Renal cortex interstitium (tissue), 11 donors: ENCODE measurements at regions not wholly inside any gene's neighbourhood (a gene's known extent, or its start where the extent isn't known, plus 50 kb on each side); places are given as distances from the start of the nearest gene placed in this dataset.

Experiments used
- DNase-seq, 11 donors: peaks; one replicate each; pipeline ENCODE4 v3.0.0-alpha.2; 2013; ENCODE audit warnings: low read depth in 9 of 11, low spot score in 4 of 11; ENCODE audit errors: extremely low read depth in 1 of 11

GRCh38 chr6:113076116-113076515 lies 729.0 kb downstream of the RFPL4B start:
- no peak for DNase-seq

DNA sequence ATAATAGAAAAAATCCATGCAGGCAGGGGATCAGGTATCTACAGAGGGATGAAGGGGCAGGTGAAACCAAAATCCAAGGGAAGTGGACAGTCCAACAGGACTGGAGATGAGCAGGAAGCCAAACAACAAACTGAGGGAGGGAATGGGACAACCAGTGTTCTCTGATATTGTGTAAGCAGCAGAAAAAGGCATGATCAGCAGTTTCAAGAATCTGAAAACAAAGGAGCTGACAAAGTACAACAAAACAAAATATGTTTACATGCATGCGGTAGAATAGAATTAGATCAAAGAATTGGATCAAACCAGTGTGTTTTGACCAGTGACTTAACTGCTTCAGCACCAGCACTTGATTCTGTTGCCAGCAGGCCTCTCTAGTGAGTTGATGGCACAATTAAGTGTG lies 729.7 kb downstream of the RFPL4B start:
- no peak for DNase-seq

DNA sequence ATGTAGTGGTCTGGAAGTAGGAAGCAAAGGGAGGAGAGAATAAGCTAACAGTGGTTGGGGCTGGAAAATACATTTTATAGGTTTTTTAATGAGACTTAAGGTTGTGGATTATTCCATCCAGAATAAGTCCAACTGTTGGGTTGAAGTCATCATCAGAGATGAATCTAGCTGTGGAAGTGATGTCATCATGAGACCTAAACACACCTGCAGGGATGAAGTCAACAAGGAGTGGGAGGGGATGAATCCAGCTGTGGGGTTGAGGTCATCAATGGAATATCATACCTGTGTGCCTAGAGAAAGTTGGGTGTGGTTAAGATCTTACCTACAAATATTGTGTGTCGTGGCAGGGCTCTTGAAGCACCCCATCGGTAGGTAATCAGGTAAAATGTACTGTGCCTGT lies 730.7 kb downstream of the RFPL4B start:
- no peak for DNase-seq

DNA sequence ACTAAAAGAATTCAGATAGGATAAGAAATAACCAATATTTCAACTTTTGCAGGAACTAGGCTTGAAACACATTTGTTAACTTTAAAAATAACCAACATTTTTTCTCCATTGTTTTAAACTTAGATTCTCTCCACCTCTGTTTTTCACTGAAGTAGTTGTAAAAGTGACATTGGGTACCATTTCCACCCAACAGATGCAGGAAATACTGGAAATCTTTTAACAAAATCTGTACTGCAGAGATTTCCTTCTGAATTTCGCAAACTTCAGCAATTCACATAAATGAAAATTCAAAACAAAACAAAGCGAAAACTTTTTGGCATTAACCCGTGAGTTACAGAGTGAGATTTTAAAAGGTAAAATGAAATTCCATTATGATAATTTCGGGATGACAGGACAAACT lies 731.7 kb downstream of the RFPL4B start:
- no peak for DNase-seq

GRCh38 chr6:113082745-113083144 lies 735.6 kb downstream of the RFPL4B start:
- peak in 3 of 11 donors; percentile 11 to 43 (median 35) for DNase-seq

DNA sequence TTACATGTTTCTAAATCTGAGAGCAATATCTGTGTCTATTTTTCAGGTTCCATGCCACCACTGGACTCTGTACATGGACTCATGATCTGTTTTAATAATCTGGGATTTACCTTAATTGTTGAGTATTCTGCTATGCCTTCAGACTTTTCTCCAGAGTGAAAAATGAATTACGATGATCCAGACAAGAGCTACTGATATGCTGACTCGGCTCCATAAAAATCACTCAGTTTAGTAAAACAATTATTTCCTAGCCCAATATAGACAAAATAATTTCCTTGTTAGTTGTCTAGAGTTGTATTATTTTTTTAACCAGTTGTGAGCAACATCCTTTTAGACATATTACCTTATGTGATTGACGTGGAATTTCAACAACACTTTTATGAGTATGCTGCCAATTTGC lies 736.8 kb downstream of the RFPL4B start:
- DNase-seq: no peak

GRCh38 chr6:113089056-113089455 lies 741.9 kb downstream of the RFPL4B start:
- DNase-seq: no peak

- DNase-seq: no peak
Measured at GRCh38 chr6:113092795-113093194, 745.7 kb downstream of the RFPL4B start.

DNA sequence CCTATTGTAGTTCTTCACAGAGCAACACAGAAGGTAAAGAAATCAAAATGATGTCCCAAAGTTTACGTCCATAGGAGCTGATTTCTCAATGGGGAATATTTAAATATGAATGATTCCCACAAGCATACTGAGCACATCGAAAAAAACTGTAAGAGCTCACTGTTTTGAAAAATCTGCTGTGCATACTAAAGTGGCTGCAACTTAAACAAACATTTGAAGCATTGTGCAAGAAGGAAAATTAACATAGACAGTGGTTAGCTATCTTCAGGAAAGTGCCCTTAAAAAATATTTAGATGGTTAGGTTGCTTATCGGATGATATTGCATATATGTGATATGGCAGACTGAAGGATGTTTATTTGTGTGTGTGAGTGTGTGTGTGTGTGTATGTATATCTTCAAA lies 747.6 kb downstream of the RFPL4B start:
- DNase-seq: no peak

DNA sequence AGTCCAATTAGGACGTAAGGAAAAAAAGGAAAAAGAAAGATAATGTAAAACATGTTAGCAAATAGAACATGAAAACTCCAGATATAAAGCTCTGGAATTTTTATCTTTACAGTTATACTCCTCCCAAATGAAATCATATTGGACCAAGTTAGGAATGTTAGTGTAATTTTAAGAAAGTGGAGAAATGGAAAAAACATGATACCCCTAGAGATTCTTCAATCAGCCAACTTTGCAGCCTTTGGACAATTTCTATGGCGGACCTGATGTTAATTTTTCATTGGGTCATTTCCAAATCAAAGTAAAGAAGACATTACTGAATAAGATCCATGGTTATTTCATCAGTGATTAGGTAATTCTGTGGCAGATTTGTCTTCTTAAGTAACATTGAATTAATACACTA lies 748.7 kb downstream of the RFPL4B start:
- no peak for DNase-seq

DNA sequence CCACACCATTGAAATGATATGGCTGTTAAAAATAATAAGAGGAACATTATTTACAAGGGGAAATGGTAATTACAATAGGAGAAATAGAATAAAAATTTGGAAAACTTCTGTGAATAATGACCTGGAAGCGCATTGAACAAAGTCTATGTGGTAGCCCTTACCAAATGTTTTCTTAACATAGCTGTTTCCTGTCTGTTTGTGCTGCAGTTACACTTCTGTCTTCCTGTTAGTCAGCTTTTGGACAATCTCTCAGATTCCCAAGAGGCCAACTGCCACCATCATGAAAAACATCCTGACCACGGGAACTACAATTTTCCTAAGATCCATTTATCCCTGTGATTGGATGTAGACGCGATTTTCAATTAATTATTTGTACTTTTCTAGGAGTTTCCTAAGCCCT lies 754.4 kb upstream of the MARCKS start:
- DNase-seq: no peak

DNA sequence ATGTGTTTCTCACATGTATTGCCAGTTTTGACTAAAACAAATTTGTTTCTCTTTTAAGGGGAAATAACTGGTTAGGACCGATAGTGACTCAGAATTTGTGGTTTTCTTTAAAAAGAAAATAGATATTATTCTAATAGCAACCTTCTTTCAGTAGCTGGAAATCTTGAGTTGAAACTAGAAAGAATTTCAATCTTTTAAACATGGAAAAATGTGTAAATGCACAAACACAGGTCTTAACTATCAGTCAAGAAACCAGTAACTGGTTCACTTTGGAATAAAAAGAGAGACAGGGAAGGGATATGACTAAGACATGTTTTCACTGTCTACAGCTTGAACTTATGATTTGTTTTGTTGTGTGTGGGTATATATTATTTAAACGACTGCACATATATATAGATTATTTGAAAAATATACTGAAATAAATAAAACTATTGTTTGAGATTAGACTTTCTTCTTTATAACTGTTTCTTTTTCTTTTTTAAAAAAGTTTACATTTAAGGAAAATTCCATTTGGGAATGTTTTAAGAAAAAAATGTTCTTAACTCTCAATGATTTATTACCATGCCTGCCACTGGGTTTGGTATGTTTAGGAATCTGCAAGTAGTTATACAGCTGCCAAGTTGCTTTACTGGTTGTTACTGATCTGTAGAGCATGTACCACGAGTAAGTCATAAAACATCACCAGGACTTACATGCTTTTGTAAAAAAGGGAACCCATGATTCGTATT lies 753.3 kb upstream of the MARCKS start:
- DNase-seq: peak in 1 of 11 donors; percentile 45

- no peak for DNase-seq
Measured at GRCh38 chr6:113104541-113104940, 752.6 kb upstream of the MARCKS start.

DNA sequence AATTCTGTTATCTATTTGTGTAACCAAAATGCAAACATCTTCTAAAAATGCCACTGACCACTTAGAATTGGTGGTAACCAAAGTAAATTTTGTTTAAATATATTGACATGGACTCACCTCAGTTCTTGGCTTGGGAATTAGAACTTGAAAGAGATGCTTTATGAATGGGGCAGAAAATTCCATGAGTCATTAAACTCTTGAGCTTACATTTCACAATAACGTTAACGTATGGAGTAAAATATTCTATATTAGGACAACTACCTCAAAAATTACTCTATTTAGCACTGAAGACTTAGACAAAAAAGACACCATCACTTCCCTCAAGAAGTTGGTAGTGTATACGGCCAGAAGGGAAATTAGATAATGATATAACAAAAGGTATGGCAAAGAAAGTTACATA lies 752.2 kb upstream of the MARCKS start:
- DNase-seq: no peak

DNA sequence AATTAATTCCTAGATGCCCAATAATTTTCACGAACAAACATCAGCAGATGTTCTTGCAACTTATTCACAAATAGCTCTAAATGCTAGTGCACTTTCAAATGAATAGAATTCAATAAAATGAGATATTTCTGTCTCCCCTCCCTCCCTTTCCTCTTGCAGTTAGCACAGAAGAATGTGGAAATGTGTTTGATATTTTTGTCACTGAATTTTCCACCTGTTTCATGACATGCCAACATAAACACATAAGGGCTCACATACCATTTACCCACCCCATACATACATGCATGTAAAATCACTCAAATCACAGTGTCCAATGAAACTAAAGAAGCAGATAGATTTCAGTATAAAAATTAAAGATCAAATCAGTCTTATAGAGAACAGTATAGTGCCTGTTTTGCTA lies 746.9 kb upstream of the MARCKS start:
- DNase-seq: no peak

- no peak for DNase-seq
Measured at GRCh38 chr6:113111550-113111949, 745.6 kb upstream of the MARCKS start.

GRCh38 chr6:113112086-113112485 lies 745.1 kb upstream of the MARCKS start:
- DNase-seq: no peak

DNA sequence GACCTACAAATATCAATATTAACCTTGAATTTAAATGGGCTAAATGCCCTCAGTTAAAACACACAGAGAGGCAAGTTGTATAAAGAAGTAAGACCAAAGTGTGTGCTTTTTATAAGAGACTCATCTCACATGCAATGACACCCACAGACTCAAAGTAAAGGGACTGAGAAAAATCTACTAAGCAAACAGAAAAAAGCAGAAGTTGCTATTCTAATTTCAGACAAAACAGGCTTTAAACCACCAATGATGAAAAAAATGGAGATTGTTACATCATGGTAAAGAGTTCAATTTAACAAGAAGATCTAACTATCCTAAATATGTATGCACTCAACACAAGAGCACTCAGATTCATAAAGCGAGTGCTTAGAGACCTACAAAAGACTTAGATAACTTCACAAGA lies 741.9 kb upstream of the MARCKS start:
- DNase-seq: no peak

GRCh38 chr6:113120224-113120581 lies 736.9 kb upstream of the MARCKS start:
- DNase-seq: peak in 2 of 11 donors; percentile 38 to 52

DNA sequence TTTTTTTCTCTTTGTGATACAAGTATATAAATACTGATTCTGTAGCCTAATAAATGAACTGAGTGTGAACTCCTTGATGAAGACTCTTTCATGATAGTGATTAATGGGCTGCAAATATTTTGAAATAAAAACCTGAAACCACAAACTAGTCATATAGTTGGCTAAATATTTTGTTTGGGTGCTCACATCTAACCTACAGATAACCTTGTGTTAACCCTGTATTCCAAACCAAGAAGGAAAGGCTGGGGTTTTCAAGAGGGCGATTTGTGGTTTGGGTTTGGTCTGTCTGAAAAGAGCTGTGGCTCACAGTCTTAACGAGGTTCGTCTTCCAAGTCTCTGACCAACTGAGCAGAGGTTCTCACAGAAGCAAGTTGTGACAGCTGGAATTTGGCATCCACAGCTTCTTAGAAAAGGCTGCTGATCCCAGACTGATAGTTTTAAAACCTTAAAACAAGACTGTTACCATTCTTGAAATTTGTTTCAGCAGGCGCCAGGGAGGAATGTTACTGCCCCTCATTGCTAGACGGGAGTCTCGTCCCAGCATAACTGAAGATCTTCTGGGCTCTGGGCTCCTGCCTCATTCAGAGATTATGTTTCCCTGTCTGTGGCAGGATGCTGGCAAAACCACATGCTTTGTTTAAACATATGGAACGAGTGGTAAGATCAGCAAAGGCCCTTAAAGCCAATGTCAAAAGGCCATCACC lies 736.4 kb upstream of the MARCKS start:
- DNase-seq: peak in 4 of 11 donors; percentile 47 to 58 (median 51)

DNA sequence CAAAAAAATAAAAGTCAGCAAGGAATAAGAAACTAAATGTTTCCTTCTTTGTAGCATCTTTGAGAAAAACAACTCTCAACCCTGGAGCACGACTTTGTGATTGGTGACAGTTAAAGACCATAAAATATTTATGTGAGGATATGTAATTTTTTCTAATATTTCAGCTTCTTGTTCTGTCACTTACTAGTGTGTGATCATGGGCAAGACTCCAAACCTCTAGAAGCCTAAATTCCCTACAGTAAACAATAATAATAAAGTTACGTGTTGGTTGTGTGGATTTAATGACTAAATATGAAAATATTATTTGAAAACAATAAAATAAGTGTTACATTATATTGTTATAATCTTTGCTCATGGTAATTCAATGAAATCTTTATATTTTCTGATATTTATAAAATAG lies 735.6 kb upstream of the MARCKS start:
- DNase-seq: no peak
